Thyroid gland (tissue), 4 donors: ENCODE measurements at regions not wholly inside any gene's neighbourhood (a gene's known extent, or its start where the extent isn't known, plus 50 kb on each side); places are given as distances from the start of the nearest gene placed in this dataset.
A peak's percentile ranks its signal among the peaks of the same experiment; 100 is the strongest.

Source experiments
- DNase-seq, 2 donors: peaks; one replicate each; pipeline ENCODE4 v3.0.0-alpha.2; 2019
- H3K27ac ChIP-seq, 3 donors: fragments of 200-600 bp; sonication (generic); 1 replicate in 2 of 3; 2 replicates in 1 of 3; pipeline ENCODE4 v1.5.1; 2016 to 2019; ENCODE audit warnings: mild to moderate bottlenecking in 1 of 3, moderate library complexity in 1 of 3
- H3K27me3 ChIP-seq: fragments of 200-600 bp; sonication (generic); one replicate; pipeline ENCODE4 v1.5.1; 2019
- H3K36me3 ChIP-seq, 2 donors: fragments of 200-600 bp; sonication (generic); one replicate each; pipeline ENCODE4 v1.5.1; 2016 to 2019
- H3K4me1 ChIP-seq, 2 donors: fragments of 200-600 bp; sonication (generic); one replicate each; pipeline ENCODE4 v1.5.1; 2017 to 2019
- H3K4me3 ChIP-seq, 3 donors: fragments of 200-600 bp; sonication (generic); replicated peaks in 1 of 3; 1 replicate in 2 of 3; 2 replicates in 1 of 3; pipeline ENCODE4 v1.5.1; 2016; ENCODE audit warnings: mild to moderate bottlenecking in 1 of 3
- H3K9me3 ChIP-seq: fragments of 200-600 bp; sonication (generic); one replicate; pipeline ENCODE4 v1.5.1; 2017
- POLR2A ChIP-seq, 2 donors: fragments of 450-650 bp; IDR thresholded peaks; one replicate each; pipeline ENCODE4 v1.6.1; 2017; ENCODE audit warnings: antibody characterized with exemption in 2 of 2, mild to moderate bottlenecking in 2 of 2, moderate library complexity in 1 of 2
- WGBS, 2 donors: methylation state at CpG; one replicate each; pipeline ENCODE4 v1.1.5; 2017; 5-methylcytosine and 5-hydroxymethylcytosine counted together
- intact Hi-C: fragments of 100-400 bp; cut with DNase I; formaldehyde crosslinking; loops from one replicate; pipeline ENCODE4 v1.15.1; 2023
- TF ChIP-seq, protein P1 (sequence below), 6 experiments: fragments of 200-600 bp in 3 of 6; fragments of 450-650 bp in 3 of 6; sonication (generic) in 3 of 6; IDR thresholded peaks; one replicate each; pipeline ENCODE4 v1.5.1; 2016 to 2019; ENCODE audit warnings: antibody characterized with exemption in 6 of 6, mild to moderate bottlenecking in 2 of 6, inconsistent platforms in 1 of 6, moderate library complexity in 1 of 6

GRCh38 chr4:175954685-175955084 lies 111.0 kb upstream of the WDR17 start:
- Histone ChIP-seq H3K27me3 (no peaks in the 10 kb centered on the region), H3K27ac (no peak overlapping the region), H3K4me1 (no peaks in the 10 kb centered on the region), H3K36me3 (no peaks in the 10 kb centered on the region), H3K9me3 (no peaks in the 10 kb centered on the region), H3K4me3 (no peak overlapping the region)
- 84 to 91% methylated on average over 3 of the region's 3 CpGs for WGBS, 2 donors
- intact Hi-C loops: no loop called here
- no peak for TF ChIP-seq POLR2A (IDR thresholded peaks at IDR 0.05)
- TF ChIP-seq, protein P1, sequence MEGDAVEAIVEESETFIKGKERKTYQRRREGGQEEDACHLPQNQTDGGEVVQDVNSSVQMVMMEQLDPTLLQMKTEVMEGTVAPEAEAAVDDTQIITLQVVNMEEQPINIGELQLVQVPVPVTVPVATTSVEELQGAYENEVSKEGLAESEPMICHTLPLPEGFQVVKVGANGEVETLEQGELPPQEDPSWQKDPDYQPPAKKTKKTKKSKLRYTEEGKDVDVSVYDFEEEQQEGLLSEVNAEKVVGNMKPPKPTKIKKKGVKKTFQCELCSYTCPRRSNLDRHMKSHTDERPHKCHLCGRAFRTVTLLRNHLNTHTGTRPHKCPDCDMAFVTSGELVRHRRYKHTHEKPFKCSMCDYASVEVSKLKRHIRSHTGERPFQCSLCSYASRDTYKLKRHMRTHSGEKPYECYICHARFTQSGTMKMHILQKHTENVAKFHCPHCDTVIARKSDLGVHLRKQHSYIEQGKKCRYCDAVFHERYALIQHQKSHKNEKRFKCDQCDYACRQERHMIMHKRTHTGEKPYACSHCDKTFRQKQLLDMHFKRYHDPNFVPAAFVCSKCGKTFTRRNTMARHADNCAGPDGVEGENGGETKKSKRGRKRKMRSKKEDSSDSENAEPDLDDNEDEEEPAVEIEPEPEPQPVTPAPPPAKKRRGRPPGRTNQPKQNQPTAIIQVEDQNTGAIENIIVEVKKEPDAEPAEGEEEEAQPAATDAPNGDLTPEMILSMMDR (IDR thresholded peaks at IDR 0.05): no peak
- no peak for DNase-seq

DNA sequence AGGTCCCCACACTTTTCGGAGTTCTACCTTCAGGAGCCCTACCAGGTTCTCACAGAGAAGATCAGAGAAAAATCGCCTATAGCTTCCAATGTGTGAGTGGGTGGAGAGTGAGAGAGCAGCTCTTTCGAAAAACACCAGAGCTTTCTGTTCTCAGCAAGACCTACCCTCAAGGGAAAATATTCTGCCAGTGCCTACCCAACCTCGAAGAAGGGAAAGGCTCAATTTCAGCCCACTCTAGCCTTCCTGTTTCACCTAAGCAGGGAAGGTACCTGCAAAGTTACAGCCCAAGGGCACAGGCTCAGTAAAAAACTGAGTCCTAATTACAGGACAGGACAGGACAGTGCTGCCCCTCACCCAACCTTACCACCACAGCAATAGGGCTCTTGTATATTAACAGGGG lies 104.0 kb upstream of the WDR17 start:
- no peaks in the 10 kb centered on the region for H3K4me1 ChIP-seq
- H3K4me3 ChIP-seq: no peak overlapping the region
- 55 to 65% methylated on average over 4 of the region's 4 CpGs for WGBS, 2 donors
- no peaks in the 10 kb centered on the region for H3K9me3 ChIP-seq
- TF ChIP-seq POLR2A (IDR thresholded peaks at IDR 0.05): no peak
- TF ChIP-seq, protein P1 (IDR thresholded peaks at IDR 0.05): no peak
- no peaks in the 10 kb centered on the region for H3K27me3 ChIP-seq
- no peak for DNase-seq
- no peak overlapping the region for H3K27ac ChIP-seq
- H3K36me3 ChIP-seq: no peaks in the 10 kb centered on the region
- intact Hi-C loops: no loop called here

DNA sequence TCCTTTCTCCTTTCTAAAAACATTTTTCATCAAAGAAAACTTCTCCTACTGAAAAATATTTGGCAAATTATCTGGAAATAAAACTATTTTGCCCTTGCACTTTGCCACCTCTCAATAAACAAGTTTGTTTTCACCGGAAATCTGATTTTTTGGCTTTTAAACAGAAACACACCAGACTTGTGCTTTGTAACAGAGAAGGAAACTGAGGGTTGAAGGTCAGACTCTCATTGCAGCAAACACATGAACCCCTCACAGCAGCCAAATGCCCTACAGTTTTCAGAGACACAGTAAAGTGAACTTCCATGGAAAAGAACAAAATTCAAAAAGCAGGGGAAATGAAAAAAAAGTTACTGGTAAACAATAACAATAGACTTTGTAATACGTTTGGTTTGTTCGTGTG lies 95.6 kb upstream of the WDR17 start:
- no peaks in the 10 kb centered on the region for H3K27me3 ChIP-seq
- no peak overlapping the region for H3K4me3 ChIP-seq
- H3K36me3 ChIP-seq: no peaks in the 10 kb centered on the region
- H3K27ac ChIP-seq: no peak overlapping the region
- no peaks in the 10 kb centered on the region for H3K9me3 ChIP-seq
- TF ChIP-seq, protein P1 (IDR thresholded peaks at IDR 0.05): no peak
- TF ChIP-seq POLR2A (IDR thresholded peaks at IDR 0.05): no peak
- H3K4me1 ChIP-seq: no peaks in the 10 kb centered on the region
- WGBS, 2 donors: 61 to 67% methylated on average over 3 of the region's 3 CpGs
- intact Hi-C loops: no loop called here
- no peak for DNase-seq

GRCh38 chr4:175970724-175971123 lies 94.9 kb upstream of the WDR17 start:
- TF ChIP-seq, protein P1 (IDR thresholded peaks at IDR 0.05): no peak
- TF ChIP-seq POLR2A (IDR thresholded peaks at IDR 0.05): no peak
- no peaks in the 10 kb centered on the region for H3K9me3 ChIP-seq
- 53 to 61% methylated on average over 8 of the region's 8 CpGs for WGBS, 2 donors
- H3K4me3 ChIP-seq: no peak overlapping the region
- no peaks in the 10 kb centered on the region for H3K36me3 ChIP-seq
- DNase-seq: no peak
- intact Hi-C loops: no loop called here
- H3K4me1 ChIP-seq: no peaks in the 10 kb centered on the region
- H3K27me3 ChIP-seq: no peaks in the 10 kb centered on the region
- H3K27ac ChIP-seq: no peak overlapping the region

DNA sequence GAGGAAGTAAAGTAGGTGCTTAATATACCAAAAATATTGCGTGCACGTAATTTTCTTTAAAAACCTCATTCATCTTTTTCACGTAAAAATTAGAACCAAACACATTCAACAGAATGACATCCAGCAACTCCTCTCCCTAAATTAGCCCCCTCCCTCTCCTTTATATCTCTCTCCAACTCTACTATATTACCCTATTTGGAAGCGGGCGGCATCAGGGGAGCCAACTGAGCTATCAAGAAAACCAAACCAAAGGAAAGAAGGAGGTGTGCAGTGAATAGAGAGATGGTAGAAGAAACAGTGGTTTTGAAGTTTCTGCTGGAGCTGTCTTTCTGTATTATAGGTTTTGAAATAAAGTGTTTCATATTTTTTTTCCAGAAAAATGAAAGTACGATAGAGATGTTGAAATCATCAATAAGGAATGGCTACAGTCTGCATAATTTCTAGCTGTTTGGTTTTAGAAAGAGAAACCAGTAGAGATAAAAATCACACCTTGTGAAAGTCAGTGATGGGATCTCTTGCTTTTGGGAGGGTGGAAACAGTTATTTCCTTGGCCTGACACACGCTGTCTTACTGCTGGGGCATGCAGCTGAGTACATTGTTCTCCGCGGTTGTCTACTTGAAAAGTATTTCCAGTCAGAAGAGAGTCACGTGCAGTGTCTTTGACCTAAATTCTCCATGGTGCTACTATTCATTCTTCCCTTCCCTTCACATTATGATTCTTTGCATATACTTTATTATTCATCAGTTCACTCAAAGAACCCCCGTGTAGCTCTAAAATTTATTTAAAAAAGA lies 94.1 kb upstream of the WDR17 start:
- no peak overlapping the region for H3K4me3 ChIP-seq
- DNase-seq: peak in 1 of 2 donors; percentile 12
- no peaks in the 10 kb centered on the region for H3K27me3 ChIP-seq
- no peaks in the 10 kb centered on the region for H3K4me1 ChIP-seq
- H3K9me3 ChIP-seq: no peaks in the 10 kb centered on the region
- WGBS, 2 donors: 59 to 65% methylated on average over 11 of the region's 11 CpGs
- H3K36me3 ChIP-seq: no peaks in the 10 kb centered on the region
- intact Hi-C loops: no loop called here
- TF ChIP-seq POLR2A (IDR thresholded peaks at IDR 0.05): no peak
- TF ChIP-seq, protein P1 (IDR thresholded peaks at IDR 0.05): no peak
- no peak overlapping the region for H3K27ac ChIP-seq
